ENCODE measurements at regions not wholly inside any gene's neighbourhood (a gene's known extent, or its start where the extent isn't known, plus 50 kb on each side); places are given as distances from the start of the nearest gene placed in this dataset.

DNA sequence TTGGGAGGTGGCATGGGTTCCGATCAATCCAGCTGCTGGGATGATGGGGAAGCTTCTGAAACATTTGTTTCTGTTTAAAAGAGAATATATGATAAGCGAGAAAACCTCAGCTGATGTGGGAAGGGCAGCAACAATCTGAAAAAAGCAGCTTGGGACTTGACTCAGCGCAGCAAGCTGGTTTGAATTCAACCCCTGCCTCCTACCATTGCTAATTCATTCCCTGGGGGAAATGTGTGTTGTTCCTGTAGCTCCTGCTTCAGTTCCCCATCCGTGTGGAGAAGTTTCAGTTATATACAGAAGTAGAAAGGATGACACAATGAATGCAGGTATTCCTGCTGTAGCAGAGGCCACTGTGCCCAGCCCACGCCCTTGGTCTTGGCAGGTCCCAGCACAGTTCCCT is 145.1 kb downstream of the NXNL2 start:
- Histone ChIP-seq H4K8ac (ENCODE audit: extremely low read depth, insufficient read depth, low read length) (no peak overlapping the region), H3K9me3 (ENCODE audit: insufficient read depth in 2 of 2, low read depth in 1 of 2, low read length in 1 of 2) (no peaks in the 10 kb centered on the region), H3K36me3 (ENCODE audit: control insufficient read depth in 2 of 4, insufficient read depth in 4 of 4, low read length in 3 of 4) (no peaks in the 10 kb centered on the region), H2BK12ac (ENCODE audit: low read depth, low read length) (no peak overlapping the region), H3K14ac (ENCODE audit: insufficient read length) (no peak overlapping the region), H3K4me1 (replicated peaks in 1 of 4; ENCODE audit: control insufficient read depth in 3 of 4, insufficient read depth in 4 of 4, low read length in 3 of 4) (no peaks in the 10 kb centered on the region), H2AK5ac (ENCODE audit: low read depth, low read length) (no peak overlapping the region), H3K18ac (ENCODE audit: extremely low read depth, low read length) (no peak overlapping the region), H4K20me1 (replicated peaks in 1 of 2; ENCODE audit: control insufficient read depth in 1 of 2, insufficient read depth in 2 of 2, low read length in 2 of 2) (no peaks in the 10 kb centered on the region), H3K23ac (ENCODE audit: insufficient read length) (no peak overlapping the region), H3K79me2 (ENCODE audit: control insufficient read depth in 1 of 2, insufficient read depth in 2 of 2, low read length in 2 of 2) (no peaks in the 10 kb centered on the region), H3K27me3 (replicated peaks in 1 of 4; ENCODE audit: control insufficient read depth in 3 of 4, extremely low read depth in 1 of 4, insufficient read depth in 3 of 4, low read length in 3 of 4) (no peaks in the 10 kb centered on the region), H3K27ac (ENCODE audit: low read depth, low read length) (no peak overlapping the region), H3K56ac (replicated peaks; ENCODE audit: insufficient read length, low read depth, low read length) (no peak overlapping the region), H3K79me1 (ENCODE audit: low read depth, low read length) (no peaks in the 10 kb centered on the region), H2BK5ac (ENCODE audit: low read depth, low read length) (no peak overlapping the region), H2AFZ (ENCODE audit: low read length) (no peak overlapping the region), H3K23me2 (ENCODE audit: low read depth, low read length) (no peaks in the 10 kb centered on the region), H2BK120ac (replicated peaks; ENCODE audit: low read depth, low read length) (no peak overlapping the region), H3K4me2 (ENCODE audit: insufficient read depth in 1 of 2, low read depth in 2 of 2, low read length in 2 of 2) (no peak overlapping the region), H3K4ac (replicated peaks; ENCODE audit: insufficient read length, low read depth, low read length) (no peak overlapping the region), H3K4me3 (ENCODE audit: extremely low read depth in 1 of 4, insufficient read depth in 2 of 4, low read depth in 3 of 4, low read length in 4 of 4) (no peak overlapping the region), H3K9ac (replicated peaks in 1 of 4; ENCODE audit: extremely low read depth in 1 of 4, low read depth in 3 of 4, low read length in 3 of 4) (no peak overlapping the region), H4K5ac (ENCODE audit: insufficient read length, low read depth, low read length) (no peak overlapping the region), H4K91ac (replicated peaks; ENCODE audit: insufficient read length, low read length) (no peak overlapping the region), H2BK15ac (ENCODE audit: low read length) (no peak overlapping the region), H2BK20ac (ENCODE audit: low read length) (no peak overlapping the region)
- ChIA-PET POLR2A (ENCODE audit: partially characterized antibody) (no interaction called here), CTCF (ENCODE audit: partially characterized antibody) (no interaction called here)
- DNase-seq (ENCODE audit: low read depth in 1 of 2, low spot score in 2 of 2) (no peak), FAIRE-seq (no peak)
- 90% methylated on average over 5 of the region's 5 CpGs; no CpG with 5 or more reads in 1 of the 2 experiments for WGBS, 2 experiments (ENCODE audit: extremely low coverage in 1 of 2, insufficient coverage in 1 of 2, insufficient read length in 1 of 2, insufficient replicate concordance in 2 of 2, low coverage in 1 of 2, low lambda C conversion rate in 2 of 2, missing lambda C conversion rate in 1 of 2)
- TF ChIP-seq CHD1 (IDR thresholded peaks at IDR 0.05; ENCODE audit: low read depth, low read length) (no peak), MAFK (IDR thresholded peaks at IDR 0.05; ENCODE audit: low read depth, low read length) (no peak), NRF1 (IDR thresholded peaks at IDR 0.05; ENCODE audit: low read depth, low read length) (no peak), SAP30 (IDR thresholded peaks at IDR 0.05; ENCODE audit: insufficient read depth, insufficient replicate concordance, low read length) (no peak), CEBPB (IDR thresholded peaks at IDR 0.05; ENCODE audit: low read depth, low read length) (no peak)
- TF ChIP-seq, protein P1, sequence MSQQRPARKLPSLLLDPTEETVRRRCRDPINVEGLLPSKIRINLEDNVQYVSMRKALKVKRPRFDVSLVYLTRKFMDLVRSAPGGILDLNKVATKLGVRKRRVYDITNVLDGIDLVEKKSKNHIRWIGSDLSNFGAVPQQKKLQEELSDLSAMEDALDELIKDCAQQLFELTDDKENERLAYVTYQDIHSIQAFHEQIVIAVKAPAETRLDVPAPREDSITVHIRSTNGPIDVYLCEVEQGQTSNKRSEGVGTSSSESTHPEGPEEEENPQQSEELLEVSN (IDR thresholded peaks at IDR 0.05), result no peak
- TF ChIP-seq, protein P2, sequence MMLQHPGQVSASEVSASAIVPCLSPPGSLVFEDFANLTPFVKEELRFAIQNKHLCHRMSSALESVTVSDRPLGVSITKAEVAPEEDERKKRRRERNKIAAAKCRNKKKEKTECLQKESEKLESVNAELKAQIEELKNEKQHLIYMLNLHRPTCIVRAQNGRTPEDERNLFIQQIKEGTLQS (IDR thresholded peaks at IDR 0.05; ENCODE audit: insufficient read depth, low read depth, low read length), result no peak

Measured in H1 (cell line).